ENCODE measurements at regions not wholly inside any gene's neighbourhood (a gene's known extent, or its start where the extent isn't known, plus 50 kb on each side); places are given as distances from the start of the nearest gene placed in this dataset.

- TF ChIP-seq GABPA (IDR thresholded peaks at IDR 0.05; ENCODE audit: low read depth) = no peak
- TF ChIP-seq POLR2AphosphoS5 (IDR thresholded peaks at IDR 0.05; ENCODE audit: low read depth) = no peak
- no peak for TF ChIP-seq SPI1 (IDR thresholded peaks at IDR 0.05; ENCODE audit: borderline replicate concordance, low read depth)
- no peak for TF ChIP-seq CTCF (IDR thresholded peaks at IDR 0.05; ENCODE audit: insufficient read depth, low read length)
- TF ChIP-seq REST (IDR thresholded peaks at IDR 0.05; ENCODE audit: insufficient replicate concordance, low read depth) = no peak
- DNase-seq (ENCODE audit: low read depth in 1 of 2, low spot score in 1 of 2) = no peak
Measured at GRCh38 chr6:62465206-62465605, 179.2 kb upstream of the KHDRBS2 start.

GRCh38 chr6:62452586-62452985 is 166.6 kb upstream of the KHDRBS2 start:
- TF ChIP-seq POLR2AphosphoS5 (IDR thresholded peaks at IDR 0.05; ENCODE audit: low read depth) = no peak
- no peak overlapping the region for H3K4me3 ChIP-seq (replicated peaks; ENCODE audit: insufficient read depth, low read length)
- no peak for DNase-seq (ENCODE audit: low read depth in 1 of 2, low spot score in 1 of 2)
- H3K27ac ChIP-seq (replicated peaks) = no peak overlapping the region
- H3K27me3 ChIP-seq (ENCODE audit: insufficient read depth, poor library complexity, severe bottlenecking) = no peaks in the 10 kb centered on the region

More at GRCh38 chr6:62465206-62465605, 179.2 kb upstream of the KHDRBS2 start:
- Histone ChIP-seq H3K27ac (replicated peaks) (no peak overlapping the region), H3K4me3 (replicated peaks; ENCODE audit: insufficient read depth, low read length) (no peak overlapping the region), H3K27me3 (ENCODE audit: insufficient read depth, poor library complexity, severe bottlenecking) (no peaks in the 10 kb centered on the region)

GRCh38 chr6:62446647-62447316 is 160.8 kb upstream of the KHDRBS2 start:
- H3K27me3 ChIP-seq (ENCODE audit: insufficient read depth, poor library complexity, severe bottlenecking) = no peaks in the 10 kb centered on the region
- H3K27ac ChIP-seq (replicated peaks) = no peak overlapping the region
- TF ChIP-seq CTCF (IDR thresholded peaks at IDR 0.05; ENCODE audit: insufficient read depth, low read length) = no peak
- no peak for TF ChIP-seq POLR2AphosphoS5 (IDR thresholded peaks at IDR 0.05; ENCODE audit: low read depth)
- no peak for TF ChIP-seq GABPA (IDR thresholded peaks at IDR 0.05; ENCODE audit: low read depth)
- DNase-seq (ENCODE audit: low read depth in 1 of 2, low spot score in 1 of 2) = no peak
- H3K4me3 ChIP-seq (replicated peaks; ENCODE audit: insufficient read depth, low read length) = no peak overlapping the region

- no peak for DNase-seq (ENCODE audit: low read depth in 1 of 2, low spot score in 1 of 2)
- H3K27ac ChIP-seq (replicated peaks) = no peak overlapping the region
- no peak for TF ChIP-seq POLR2AphosphoS5 (IDR thresholded peaks at IDR 0.05; ENCODE audit: low read depth)
- no peak overlapping the region for H3K4me3 ChIP-seq (replicated peaks; ENCODE audit: insufficient read depth, low read length)
- H3K27me3 ChIP-seq (ENCODE audit: insufficient read depth, poor library complexity, severe bottlenecking) = no peaks in the 10 kb centered on the region
Measured at GRCh38 chr6:62445521-62445920, 159.5 kb upstream of the KHDRBS2 start.

GRCh38 chr6:62441182-62441581 is 155.2 kb upstream of the KHDRBS2 start:
- no peaks in the 10 kb centered on the region for H3K27me3 ChIP-seq (ENCODE audit: insufficient read depth, poor library complexity, severe bottlenecking)
- no peak overlapping the region for H3K27ac ChIP-seq (replicated peaks)
- TF ChIP-seq REST (IDR thresholded peaks at IDR 0.05; ENCODE audit: insufficient replicate concordance, low read depth) = no peak
- no peak for TF ChIP-seq CTCF (IDR thresholded peaks at IDR 0.05; ENCODE audit: insufficient read depth, low read length)
- no peak for TF ChIP-seq POLR2AphosphoS5 (IDR thresholded peaks at IDR 0.05; ENCODE audit: low read depth)
- TF ChIP-seq GABPA (IDR thresholded peaks at IDR 0.05; ENCODE audit: low read depth) = no peak
- TF ChIP-seq SPI1 (IDR thresholded peaks at IDR 0.05; ENCODE audit: borderline replicate concordance, low read depth) = no peak
- DNase-seq (ENCODE audit: low read depth in 1 of 2, low spot score in 1 of 2) = no peak
- H3K4me3 ChIP-seq (replicated peaks; ENCODE audit: insufficient read depth, low read length) = no peak overlapping the region
